ENCODE measurements at regions not wholly inside any gene's neighbourhood (a gene's known extent, or its start where the extent isn't known, plus 50 kb on each side); places are given as distances from the start of the nearest gene placed in this dataset.
A peak's percentile ranks its signal among the peaks of the same experiment; 100 is the strongest.

DNA sequence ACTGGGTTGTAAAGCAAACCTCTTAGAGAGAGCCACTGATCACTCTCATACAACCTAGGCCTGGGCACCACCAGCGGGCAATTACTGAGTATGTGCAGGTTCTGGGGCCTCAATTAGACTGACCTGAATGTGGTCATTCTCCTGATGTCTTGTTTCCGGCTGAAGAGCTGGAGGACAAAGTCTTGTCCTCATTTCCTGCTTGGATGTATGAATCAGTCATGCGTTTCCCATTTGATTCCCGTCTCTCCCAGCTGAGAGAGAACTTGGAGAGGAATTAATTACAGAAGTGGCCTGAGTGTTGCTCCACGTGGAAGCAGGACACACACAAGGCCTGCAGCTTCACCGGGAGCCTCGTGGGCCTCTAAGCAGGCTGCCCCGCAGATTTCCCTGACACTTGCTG, 799.3 kb upstream of the ARGLU1 start:
- H2BK5ac ChIP-seq (ENCODE audit: low read depth, low read length, poor library complexity, severe bottlenecking): no peak overlapping the region
- H2BK120ac ChIP-seq (ENCODE audit: low read depth, low read length): peak overlapping the region; percentile 91
- no peak overlapping the region for H3K4me2 ChIP-seq (ENCODE audit: low read length, poor library complexity, severe bottlenecking)
- peak; percentile 60 for DNase-seq
- no peaks in the 10 kb centered on the region for H3K27me3 ChIP-seq (ENCODE audit: control insufficient read depth in 1 of 2, insufficient read depth in 1 of 2, low read length in 2 of 2)
- peak overlapping the region; percentile 87 for H4K8ac ChIP-seq (ENCODE audit: low read length)
- peak overlapping the region; percentile 90 to 96 for H2BK12ac ChIP-seq (ENCODE audit: low read length in 2 of 2)
- peak overlapping the region; percentile 36 for H2AFZ ChIP-seq (ENCODE audit: low read depth, low read length)
- peaks cover 8% of the 10 kb centered on the region for H3K79me1 ChIP-seq (replicated peaks; ENCODE audit: low read length, poor library complexity, severe bottlenecking)
- WGBS: 41% methylated on average over 8 of the region's 8 CpGs
- no peaks in the 10 kb centered on the region for H3K36me3 ChIP-seq (ENCODE audit: control insufficient read depth in 1 of 2, insufficient read depth in 2 of 2, low read depth in 1 of 2, low read length in 2 of 2)
- H3K4me3 ChIP-seq (ENCODE audit: insufficient read depth in 1 of 2, low read depth in 1 of 2, low read length in 2 of 2): no peak overlapping the region
- peak overlapping the region; percentile 84 for H4K91ac ChIP-seq (ENCODE audit: low read length)
- no peaks in the 10 kb centered on the region for H3K9me3 ChIP-seq (ENCODE audit: control insufficient read depth, low read length)
- peak overlapping the region; percentile 40 for H2AK5ac ChIP-seq (ENCODE audit: low read length, severe bottlenecking)
- peaks cover 9% of the 10 kb centered on the region for H3K4me1 ChIP-seq (ENCODE audit: control insufficient read depth, insufficient read depth, low read depth, low read length)
- H3K9ac ChIP-seq (ENCODE audit: low read length): no peak overlapping the region
- H3K18ac ChIP-seq (ENCODE audit: low read depth in 1 of 2, low read length in 2 of 2): peak overlapping the region; percentile 77 to 98
- H3K23ac ChIP-seq (ENCODE audit: low read length in 2 of 2): peak overlapping the region in 1 of 2 experiments; percentile 63
- H3K4ac ChIP-seq (ENCODE audit: low read depth in 1 of 2, low read length in 2 of 2): peak overlapping the region; percentile 81 to 82
- H2BK15ac ChIP-seq (ENCODE audit: low read depth, poor library complexity, severe bottlenecking): peak overlapping the region; percentile 5
- no peak overlapping the region for H3K14ac ChIP-seq (ENCODE audit: low read length in 2 of 2)
- H3K27ac ChIP-seq (ENCODE audit: low read length, poor library complexity, severe bottlenecking): peak overlapping the region; percentile 51

GRCh38 chr13:107365466-107366215, 797.7 kb upstream of the ARGLU1 start:
- Histone ChIP-seq H3K9ac (ENCODE audit: low read length) (no peak overlapping the region), H3K18ac (ENCODE audit: low read depth in 1 of 2, low read length in 2 of 2) (peak overlapping the region in 1 of 2 experiments; percentile 50), H3K14ac (ENCODE audit: low read length in 2 of 2) (peak overlapping the region in 1 of 2 experiments; percentile 70), H2BK15ac (ENCODE audit: low read depth, poor library complexity, severe bottlenecking) (no peak overlapping the region), H2BK120ac (ENCODE audit: low read depth, low read length) (peak overlapping the region; percentile 77), H3K4me3 (ENCODE audit: insufficient read depth in 1 of 2, low read depth in 1 of 2, low read length in 2 of 2) (no peak overlapping the region), H3K4me1 (ENCODE audit: control insufficient read depth, insufficient read depth, low read depth, low read length) (peaks cover 6% of the 10 kb centered on the region), H3K9me3 (ENCODE audit: control insufficient read depth, low read length) (no peaks in the 10 kb centered on the region), H2AFZ (ENCODE audit: low read depth, low read length) (no peak overlapping the region), H3K79me1 (replicated peaks; ENCODE audit: low read length, poor library complexity, severe bottlenecking) (peaks cover 12% of the 10 kb centered on the region), H2BK12ac (ENCODE audit: low read length in 2 of 2) (peak overlapping the region in 1 of 2 experiments; percentile 83), H2BK5ac (ENCODE audit: low read depth, low read length, poor library complexity, severe bottlenecking) (no peak overlapping the region), H3K4me2 (ENCODE audit: low read length, poor library complexity, severe bottlenecking) (peak overlapping the region; percentile 48), H3K27ac (ENCODE audit: low read length, poor library complexity, severe bottlenecking) (peak overlapping the region; percentile 78), H2AK5ac (ENCODE audit: low read length, severe bottlenecking) (no peak overlapping the region), H3K27me3 (ENCODE audit: control insufficient read depth in 1 of 2, insufficient read depth in 1 of 2, low read length in 2 of 2) (no peaks in the 10 kb centered on the region), H3K4ac (ENCODE audit: low read depth in 1 of 2, low read length in 2 of 2) (peak overlapping the region in 1 of 2 experiments; percentile 78), H4K91ac (ENCODE audit: low read length) (no peak overlapping the region), H3K23ac (ENCODE audit: low read length in 2 of 2) (no peak overlapping the region), H3K36me3 (ENCODE audit: control insufficient read depth in 1 of 2, insufficient read depth in 2 of 2, low read depth in 1 of 2, low read length in 2 of 2) (no peaks in the 10 kb centered on the region), H4K8ac (ENCODE audit: low read length) (peak overlapping the region; percentile 71)
- 41% methylated on average over 5 of the region's 8 CpGs for WGBS
- peak; percentile 77 for DNase-seq

- WGBS: 100% methylated on average over 1 of the region's 1 CpG
- no peak overlapping the region for H3K14ac ChIP-seq (ENCODE audit: low read length in 2 of 2)
- no peaks in the 10 kb centered on the region for H3K27me3 ChIP-seq (ENCODE audit: control insufficient read depth in 1 of 2, insufficient read depth in 1 of 2, low read length in 2 of 2)
- no peak overlapping the region for H2BK15ac ChIP-seq (ENCODE audit: low read depth, poor library complexity, severe bottlenecking)
- H2AK5ac ChIP-seq (ENCODE audit: low read length, severe bottlenecking): no peak overlapping the region
- H2BK12ac ChIP-seq (ENCODE audit: low read length in 2 of 2): peak overlapping the region in 1 of 2 experiments; percentile 69
- no peak overlapping the region for H4K91ac ChIP-seq (ENCODE audit: low read length)
- peak overlapping the region in 1 of 2 experiments; percentile 92 for H3K18ac ChIP-seq (ENCODE audit: low read depth in 1 of 2, low read length in 2 of 2)
- no peak overlapping the region for H3K23ac ChIP-seq (ENCODE audit: low read length in 2 of 2)
- no peak overlapping the region for H3K4me3 ChIP-seq (ENCODE audit: insufficient read depth in 1 of 2, low read depth in 1 of 2, low read length in 2 of 2)
- H3K9ac ChIP-seq (ENCODE audit: low read length): no peak overlapping the region
- H3K79me1 ChIP-seq (replicated peaks; ENCODE audit: low read length, poor library complexity, severe bottlenecking): peaks cover 12% of the 10 kb centered on the region
- peak overlapping the region; percentile 95 for H4K8ac ChIP-seq (ENCODE audit: low read length)
- H3K4ac ChIP-seq (ENCODE audit: low read depth in 1 of 2, low read length in 2 of 2): peak overlapping the region in 1 of 2 experiments; percentile 12
- no peaks in the 10 kb centered on the region for H3K9me3 ChIP-seq (ENCODE audit: control insufficient read depth, low read length)
- H3K4me2 ChIP-seq (ENCODE audit: low read length, poor library complexity, severe bottlenecking): no peak overlapping the region
- H2BK120ac ChIP-seq (ENCODE audit: low read depth, low read length): peak overlapping the region; percentile 78
- no peak for DNase-seq
- peaks cover 6% of the 10 kb centered on the region for H3K4me1 ChIP-seq (ENCODE audit: control insufficient read depth, insufficient read depth, low read depth, low read length)
- H2BK5ac ChIP-seq (ENCODE audit: low read depth, low read length, poor library complexity, severe bottlenecking): no peak overlapping the region
- peak overlapping the region; percentile 55 for H3K27ac ChIP-seq (ENCODE audit: low read length, poor library complexity, severe bottlenecking)
- no peak overlapping the region for H2AFZ ChIP-seq (ENCODE audit: low read depth, low read length)
- H3K36me3 ChIP-seq (ENCODE audit: control insufficient read depth in 1 of 2, insufficient read depth in 2 of 2, low read depth in 1 of 2, low read length in 2 of 2): no peaks in the 10 kb centered on the region
Measured at GRCh38 chr13:107364658-107365057, 796.7 kb upstream of the ARGLU1 start.

DNA sequence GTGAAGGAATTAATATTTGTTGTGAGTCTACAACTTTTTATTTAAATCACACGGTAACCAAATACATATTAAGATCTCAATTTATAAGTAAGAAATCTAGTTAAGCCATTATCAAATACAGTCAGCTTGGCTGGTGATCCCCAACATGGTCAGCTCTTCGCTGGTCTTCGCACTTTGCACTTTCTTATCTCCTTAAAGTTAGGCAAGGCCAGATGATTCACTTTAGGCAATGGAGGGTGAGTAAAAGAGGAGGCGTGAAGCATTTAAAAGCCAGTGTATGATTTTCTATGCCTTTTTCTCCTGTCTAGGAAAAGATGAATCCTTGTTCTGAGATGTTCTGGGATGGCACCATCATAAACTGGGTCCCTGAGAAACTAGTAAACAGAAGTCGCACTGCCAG, 793.7 kb upstream of the ARGLU1 start:
- Histone ChIP-seq H3K4ac (ENCODE audit: low read depth in 1 of 2, low read length in 2 of 2) (no peak overlapping the region), H3K27me3 (ENCODE audit: control insufficient read depth in 1 of 2, insufficient read depth in 1 of 2, low read length in 2 of 2) (no peaks in the 10 kb centered on the region), H3K9me3 (ENCODE audit: control insufficient read depth, low read length) (no peaks in the 10 kb centered on the region), H4K91ac (ENCODE audit: low read length) (no peak overlapping the region), H3K4me3 (ENCODE audit: insufficient read depth in 1 of 2, low read depth in 1 of 2, low read length in 2 of 2) (no peak overlapping the region), H3K4me1 (ENCODE audit: control insufficient read depth, insufficient read depth, low read depth, low read length) (peaks cover 3% of the 10 kb centered on the region), H2BK120ac (ENCODE audit: low read depth, low read length) (no peak overlapping the region), H4K8ac (ENCODE audit: low read length) (no peak overlapping the region), H3K27ac (ENCODE audit: low read length, poor library complexity, severe bottlenecking) (no peak overlapping the region), H2BK5ac (ENCODE audit: low read depth, low read length, poor library complexity, severe bottlenecking) (no peak overlapping the region), H3K14ac (ENCODE audit: low read length in 2 of 2) (no peak overlapping the region), H3K79me1 (replicated peaks; ENCODE audit: low read length, poor library complexity, severe bottlenecking) (peaks cover 9% of the 10 kb centered on the region), H3K36me3 (ENCODE audit: control insufficient read depth in 1 of 2, insufficient read depth in 2 of 2, low read depth in 1 of 2, low read length in 2 of 2) (no peaks in the 10 kb centered on the region), H2BK15ac (ENCODE audit: low read depth, poor library complexity, severe bottlenecking) (no peak overlapping the region), H3K23ac (ENCODE audit: low read length in 2 of 2) (no peak overlapping the region), H2AK5ac (ENCODE audit: low read length, severe bottlenecking) (no peak overlapping the region), H3K4me2 (ENCODE audit: low read length, poor library complexity, severe bottlenecking) (no peak overlapping the region), H2BK12ac (ENCODE audit: low read length in 2 of 2) (no peak overlapping the region), H3K18ac (ENCODE audit: low read depth in 1 of 2, low read length in 2 of 2) (no peak overlapping the region), H3K9ac (ENCODE audit: low read length) (no peak overlapping the region), H2AFZ (ENCODE audit: low read depth, low read length) (no peak overlapping the region)
- DNase-seq: no peak
- WGBS: 96% methylated on average over 5 of the region's 5 CpGs

Measured in mesenchymal stem cell (in vitro differentiated cells and primary cell).